ENCODE measurements at regions not wholly inside any gene's neighbourhood (a gene's known extent, or its start where the extent isn't known, plus 50 kb on each side); places are given as distances from the start of the nearest gene placed in this dataset.

- Histone ChIP-seq H3K36me3 (ENCODE audit: insufficient read depth, low read length) (no peaks in the 10 kb centered on the region), H3K4me2 (ENCODE audit: low read length) (no peak overlapping the region), H4K20me1 (ENCODE audit: insufficient read depth, low read length) (no peaks in the 10 kb centered on the region), H3K79me2 (ENCODE audit: insufficient read depth, low read length) (no peaks in the 10 kb centered on the region), H3K27me3 (ENCODE audit: insufficient read depth, low read length) (no peaks in the 10 kb centered on the region), H3K9ac (ENCODE audit: low read length) (no peak overlapping the region), H3K9me3 (ENCODE audit: insufficient read depth, low read depth, low read length) (no peaks in the 10 kb centered on the region), H2AFZ (ENCODE audit: low read depth, low read length) (no peak overlapping the region), H3K27ac (ENCODE audit: low read depth, low read length) (no peak overlapping the region), H3K4me1 (ENCODE audit: insufficient read depth, low read length) (no peaks in the 10 kb centered on the region), H3K4me3 (ENCODE audit: insufficient read depth, low read depth, low read length) (no peak overlapping the region)
- TF ChIP-seq, protein P1, sequence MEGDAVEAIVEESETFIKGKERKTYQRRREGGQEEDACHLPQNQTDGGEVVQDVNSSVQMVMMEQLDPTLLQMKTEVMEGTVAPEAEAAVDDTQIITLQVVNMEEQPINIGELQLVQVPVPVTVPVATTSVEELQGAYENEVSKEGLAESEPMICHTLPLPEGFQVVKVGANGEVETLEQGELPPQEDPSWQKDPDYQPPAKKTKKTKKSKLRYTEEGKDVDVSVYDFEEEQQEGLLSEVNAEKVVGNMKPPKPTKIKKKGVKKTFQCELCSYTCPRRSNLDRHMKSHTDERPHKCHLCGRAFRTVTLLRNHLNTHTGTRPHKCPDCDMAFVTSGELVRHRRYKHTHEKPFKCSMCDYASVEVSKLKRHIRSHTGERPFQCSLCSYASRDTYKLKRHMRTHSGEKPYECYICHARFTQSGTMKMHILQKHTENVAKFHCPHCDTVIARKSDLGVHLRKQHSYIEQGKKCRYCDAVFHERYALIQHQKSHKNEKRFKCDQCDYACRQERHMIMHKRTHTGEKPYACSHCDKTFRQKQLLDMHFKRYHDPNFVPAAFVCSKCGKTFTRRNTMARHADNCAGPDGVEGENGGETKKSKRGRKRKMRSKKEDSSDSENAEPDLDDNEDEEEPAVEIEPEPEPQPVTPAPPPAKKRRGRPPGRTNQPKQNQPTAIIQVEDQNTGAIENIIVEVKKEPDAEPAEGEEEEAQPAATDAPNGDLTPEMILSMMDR (IDR thresholded peaks at IDR 0.05; ENCODE audit: insufficient read depth, low read depth, low read length) = no peak
- TF ChIP-seq EZH2 (IDR thresholded peaks at IDR 0.05; ENCODE audit: insufficient read depth, low read length) = no peak
- no peaks in the 10 kb centered on the region for H3K27me3 Mint-ChIP-seq (ENCODE audit: low read depth, unreplicated experiment)
- H3K4me3 Mint-ChIP-seq (ENCODE audit: unreplicated experiment) = no peak overlapping the region
- FAIRE-seq = no peak
- no peak for DNase-seq (ENCODE audit: low read depth)
- H3K9me3 Mint-ChIP-seq (ENCODE audit: unreplicated experiment) = no peaks in the 10 kb centered on the region
- no peaks in the 10 kb centered on the region for H3K36me3 Mint-ChIP-seq (ENCODE audit: low read depth, unreplicated experiment)
- H3K4me1 Mint-ChIP-seq (ENCODE audit: low read depth, unreplicated experiment) = peaks cover under 1% of the 10 kb centered on the region
- H3K27ac Mint-ChIP-seq (ENCODE audit: unreplicated experiment) = no peak overlapping the region
Measured at GRCh38 chr4:135269125-135269890, 1067.7 kb upstream of the PABPC4L start.

- H3K9me3 ChIP-seq (ENCODE audit: insufficient read depth, low read depth, low read length) = no peaks in the 10 kb centered on the region
- no peak overlapping the region for H2AFZ ChIP-seq (ENCODE audit: low read depth, low read length)
- Mint-ChIP-seq H3K27ac (ENCODE audit: unreplicated experiment) (no peak overlapping the region), H3K4me3 (ENCODE audit: unreplicated experiment) (no peak overlapping the region), H3K4me1 (ENCODE audit: low read depth, unreplicated experiment) (no peaks in the 10 kb centered on the region), H3K27me3 (ENCODE audit: low read depth, unreplicated experiment) (no peaks in the 10 kb centered on the region), H3K9me3 (ENCODE audit: unreplicated experiment) (no peaks in the 10 kb centered on the region), H3K36me3 (ENCODE audit: low read depth, unreplicated experiment) (no peaks in the 10 kb centered on the region)
- H3K79me2 ChIP-seq (ENCODE audit: insufficient read depth, low read length) = no peaks in the 10 kb centered on the region
- no peaks in the 10 kb centered on the region for H3K4me1 ChIP-seq (ENCODE audit: insufficient read depth, low read length)
- DNase-seq (ENCODE audit: low read depth) (no peak), FAIRE-seq (no peak)
- no peaks in the 10 kb centered on the region for H3K27me3 ChIP-seq (ENCODE audit: insufficient read depth, low read length)
- H3K4me2 ChIP-seq (ENCODE audit: low read length) = no peak overlapping the region
- no peak for TF ChIP-seq EZH2 (IDR thresholded peaks at IDR 0.05; ENCODE audit: insufficient read depth, low read length)
- TF ChIP-seq, protein P1 (IDR thresholded peaks at IDR 0.05; ENCODE audit: insufficient read depth, low read depth, low read length) = no peak
- no peak overlapping the region for H3K4me3 ChIP-seq (ENCODE audit: insufficient read depth, low read depth, low read length)
- H3K36me3 ChIP-seq (ENCODE audit: insufficient read depth, low read length) = no peaks in the 10 kb centered on the region
- no peaks in the 10 kb centered on the region for H4K20me1 ChIP-seq (ENCODE audit: insufficient read depth, low read length)
- no peak overlapping the region for H3K9ac ChIP-seq (ENCODE audit: low read length)
- no peak overlapping the region for H3K27ac ChIP-seq (ENCODE audit: low read depth, low read length)
Measured at GRCh38 chr4:135268369-135268768, 1066.8 kb upstream of the PABPC4L start.

- no peak overlapping the region for H2AFZ ChIP-seq (ENCODE audit: low read depth, low read length)
- TF ChIP-seq, protein P1 (IDR thresholded peaks at IDR 0.05; ENCODE audit: insufficient read depth, low read depth, low read length) = no peak
- no peak for TF ChIP-seq EZH2 (IDR thresholded peaks at IDR 0.05; ENCODE audit: insufficient read depth, low read length)
- peak; percentile 58 for DNase-seq (ENCODE audit: low read depth)
- H3K4me2 ChIP-seq (ENCODE audit: low read length) = no peak overlapping the region
- H3K4me3 ChIP-seq (ENCODE audit: insufficient read depth, low read depth, low read length) = no peak overlapping the region
- Mint-ChIP-seq H3K4me3 (ENCODE audit: unreplicated experiment) (no peak overlapping the region), H3K27ac (ENCODE audit: unreplicated experiment) (no peak overlapping the region), H3K36me3 (ENCODE audit: low read depth, unreplicated experiment) (no peaks in the 10 kb centered on the region), H3K9me3 (ENCODE audit: unreplicated experiment) (no peaks in the 10 kb centered on the region), H3K4me1 (ENCODE audit: low read depth, unreplicated experiment) (no peaks in the 10 kb centered on the region), H3K27me3 (ENCODE audit: low read depth, unreplicated experiment) (no peaks in the 10 kb centered on the region)
- H3K27ac ChIP-seq (ENCODE audit: low read depth, low read length) = no peak overlapping the region
- no peaks in the 10 kb centered on the region for H3K27me3 ChIP-seq (ENCODE audit: insufficient read depth, low read length)
- H3K36me3 ChIP-seq (ENCODE audit: insufficient read depth, low read length) = no peaks in the 10 kb centered on the region
- no peak for FAIRE-seq
- no peaks in the 10 kb centered on the region for H4K20me1 ChIP-seq (ENCODE audit: insufficient read depth, low read length)
- H3K9me3 ChIP-seq (ENCODE audit: insufficient read depth, low read depth, low read length) = no peaks in the 10 kb centered on the region
- H3K4me1 ChIP-seq (ENCODE audit: insufficient read depth, low read length) = no peaks in the 10 kb centered on the region
- no peak overlapping the region for H3K9ac ChIP-seq (ENCODE audit: low read length)
- no peaks in the 10 kb centered on the region for H3K79me2 ChIP-seq (ENCODE audit: insufficient read depth, low read length)
Measured at GRCh38 chr4:135267148-135267865, 1065.7 kb upstream of the PABPC4L start.

All from astrocyte (in vitro differentiated cells and primary cell).